ENCODE measurements at regions not wholly inside any gene's neighbourhood (a gene's known extent, or its start where the extent isn't known, plus 50 kb on each side); places are given as distances from the start of the nearest gene placed in this dataset.

GRCh38 chr13:29999492-30000369, 149.3 kb upstream of the UBL3 start:
- TF ChIP-seq, protein P1, sequence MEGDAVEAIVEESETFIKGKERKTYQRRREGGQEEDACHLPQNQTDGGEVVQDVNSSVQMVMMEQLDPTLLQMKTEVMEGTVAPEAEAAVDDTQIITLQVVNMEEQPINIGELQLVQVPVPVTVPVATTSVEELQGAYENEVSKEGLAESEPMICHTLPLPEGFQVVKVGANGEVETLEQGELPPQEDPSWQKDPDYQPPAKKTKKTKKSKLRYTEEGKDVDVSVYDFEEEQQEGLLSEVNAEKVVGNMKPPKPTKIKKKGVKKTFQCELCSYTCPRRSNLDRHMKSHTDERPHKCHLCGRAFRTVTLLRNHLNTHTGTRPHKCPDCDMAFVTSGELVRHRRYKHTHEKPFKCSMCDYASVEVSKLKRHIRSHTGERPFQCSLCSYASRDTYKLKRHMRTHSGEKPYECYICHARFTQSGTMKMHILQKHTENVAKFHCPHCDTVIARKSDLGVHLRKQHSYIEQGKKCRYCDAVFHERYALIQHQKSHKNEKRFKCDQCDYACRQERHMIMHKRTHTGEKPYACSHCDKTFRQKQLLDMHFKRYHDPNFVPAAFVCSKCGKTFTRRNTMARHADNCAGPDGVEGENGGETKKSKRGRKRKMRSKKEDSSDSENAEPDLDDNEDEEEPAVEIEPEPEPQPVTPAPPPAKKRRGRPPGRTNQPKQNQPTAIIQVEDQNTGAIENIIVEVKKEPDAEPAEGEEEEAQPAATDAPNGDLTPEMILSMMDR (IDR thresholded peaks at IDR 0.05): no peak
- no peak for TF ChIP-seq POLR2A (IDR thresholded peaks at IDR 0.05)
